NCI-H2081 (cell line): ENCODE measurements at regions not wholly inside any gene's neighbourhood (a gene's known extent, or its start where the extent isn't known, plus 50 kb on each side); places are given as distances from the start of the nearest gene placed in this dataset.

Source experiments
- DNase-seq, 2 experiments: peaks; one replicate each; lab custom pipeline; 2025; lab: John Stamatoyannopoulos, UW

DNA sequence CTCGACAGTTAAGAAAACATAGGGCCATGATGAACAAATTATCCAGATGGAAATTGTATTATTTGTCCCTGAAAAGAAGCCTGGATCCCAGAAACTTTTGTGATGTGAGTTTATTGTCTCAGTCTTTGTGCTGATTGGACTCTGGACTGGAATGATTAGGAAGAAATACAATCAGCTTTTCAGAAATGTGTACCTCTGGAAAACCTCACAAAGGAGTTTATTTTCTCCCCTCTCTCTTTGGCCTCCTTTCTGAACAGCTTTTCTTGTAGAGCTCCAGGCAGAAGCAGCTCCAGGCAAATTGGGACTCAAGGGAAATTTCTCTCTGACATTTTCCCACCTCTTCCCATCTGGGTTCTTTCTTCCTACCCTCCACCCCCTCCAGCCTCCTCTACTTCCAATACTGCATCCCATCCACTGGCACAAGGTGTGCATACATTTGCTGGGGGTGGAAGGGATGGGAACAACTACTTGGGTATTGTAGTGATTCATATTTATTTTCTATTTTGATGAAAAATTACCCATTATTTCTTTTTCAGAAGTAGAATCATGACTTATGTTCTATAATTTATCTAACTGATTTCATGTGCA lies 119.7 kb downstream of the CD47 start:
- DNase-seq = no peak

DNA sequence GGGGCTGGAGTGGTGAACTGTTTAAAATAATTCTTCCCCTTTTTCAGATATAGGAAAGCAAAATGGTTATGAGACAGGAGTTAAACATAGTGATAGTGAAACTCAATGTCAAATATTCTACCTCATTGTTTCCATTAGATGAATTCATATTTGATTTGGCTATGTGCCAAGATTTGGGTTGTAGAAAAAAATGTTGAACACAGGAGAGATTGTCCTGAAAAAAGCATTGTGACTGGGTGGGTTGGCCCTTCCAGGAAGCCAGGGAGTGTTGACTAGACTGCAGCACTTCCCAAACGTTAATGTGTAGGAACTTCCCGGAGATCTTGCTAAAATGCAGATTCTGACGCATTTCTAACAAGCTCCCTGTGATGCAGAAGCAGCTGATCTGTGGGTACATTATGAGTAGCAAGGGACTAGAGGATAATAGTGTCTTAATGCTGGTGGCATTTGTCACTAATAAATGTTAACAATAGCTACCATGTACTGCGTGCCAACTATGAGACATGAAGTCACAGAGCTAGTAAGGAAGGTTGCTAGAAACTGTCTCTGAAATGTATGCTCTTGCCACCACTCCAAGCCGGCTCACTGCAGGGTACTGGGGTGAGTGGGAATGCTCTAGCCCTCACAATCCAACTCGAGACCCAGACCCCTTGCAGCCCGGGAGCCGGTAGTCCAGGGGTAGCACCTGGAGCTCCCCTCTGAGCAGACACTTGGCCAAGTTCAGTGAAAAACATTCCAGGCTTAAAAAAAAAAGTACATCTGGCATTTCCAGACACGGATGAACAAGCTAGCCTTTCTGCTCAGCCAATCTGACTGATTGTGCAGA lies 120.6 kb downstream of the CD47 start:
- DNase-seq = peak; percentile 13 to 23

DNA sequence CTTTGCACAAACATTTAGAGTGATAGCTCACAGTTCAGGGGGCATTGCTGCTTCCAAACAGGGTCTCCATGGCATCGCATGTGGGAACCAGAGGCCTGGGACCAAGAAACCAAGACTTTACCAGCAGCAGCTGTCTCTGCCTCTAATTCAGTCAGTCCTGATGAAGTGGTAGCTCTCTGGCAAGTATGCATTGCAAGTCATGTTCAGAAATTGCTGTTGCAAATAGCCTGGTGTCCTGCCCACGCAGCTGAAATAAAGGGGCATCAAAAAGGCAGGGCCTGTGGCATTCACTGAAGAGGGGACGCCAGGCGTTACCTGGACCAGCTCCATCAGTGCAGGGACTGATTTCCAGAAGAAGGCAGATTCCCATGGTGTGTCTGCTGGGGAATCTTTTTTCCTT lies 121.3 kb downstream of the CD47 start:
- no peak for DNase-seq

DNA sequence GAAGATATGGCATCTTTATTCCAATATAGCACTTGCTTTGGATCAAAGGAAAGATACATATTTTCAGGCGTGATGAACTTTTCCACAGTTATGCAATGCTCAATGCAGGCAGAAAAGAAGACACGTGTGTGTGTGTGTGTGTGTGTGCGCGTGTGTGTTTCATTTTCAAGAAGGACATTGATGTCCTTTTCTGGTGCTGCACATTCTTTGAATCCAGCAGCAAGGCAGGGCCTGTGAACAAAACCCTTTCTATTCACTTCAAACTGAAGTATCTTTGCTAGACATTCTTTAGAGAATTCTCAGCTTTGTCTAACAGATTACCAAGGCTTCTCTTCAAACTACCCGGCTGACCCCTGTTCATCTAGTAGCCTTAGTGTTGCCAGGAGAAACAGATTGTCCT lies 124.6 kb downstream of the CD47 start:
- DNase-seq = no peak

DNA sequence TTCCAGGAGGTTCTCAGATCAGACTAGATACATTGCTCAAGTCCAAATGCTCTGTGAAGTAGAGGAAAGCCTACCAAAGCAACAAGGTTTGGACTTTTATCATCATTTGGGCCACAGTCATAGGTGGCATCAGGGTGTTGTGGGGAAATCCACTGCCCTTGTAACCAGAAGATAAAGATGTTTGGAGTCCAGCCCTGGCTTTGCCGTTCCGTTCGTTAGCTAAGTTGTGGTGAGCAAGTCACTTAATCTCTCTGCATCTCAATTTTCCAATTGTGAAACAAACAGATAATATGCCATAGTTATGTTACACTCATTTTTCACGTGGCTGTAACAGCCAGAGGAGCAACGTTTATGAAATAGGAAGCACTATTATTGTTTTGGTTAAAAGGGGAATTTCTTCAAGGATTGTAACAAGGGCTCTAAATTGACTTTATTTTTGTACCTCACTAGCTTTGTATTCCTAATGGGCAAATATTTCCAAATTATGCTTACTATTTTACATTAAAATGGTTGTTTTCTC lies 125.6 kb downstream of the CD47 start:
- DNase-seq = no peak

DNA sequence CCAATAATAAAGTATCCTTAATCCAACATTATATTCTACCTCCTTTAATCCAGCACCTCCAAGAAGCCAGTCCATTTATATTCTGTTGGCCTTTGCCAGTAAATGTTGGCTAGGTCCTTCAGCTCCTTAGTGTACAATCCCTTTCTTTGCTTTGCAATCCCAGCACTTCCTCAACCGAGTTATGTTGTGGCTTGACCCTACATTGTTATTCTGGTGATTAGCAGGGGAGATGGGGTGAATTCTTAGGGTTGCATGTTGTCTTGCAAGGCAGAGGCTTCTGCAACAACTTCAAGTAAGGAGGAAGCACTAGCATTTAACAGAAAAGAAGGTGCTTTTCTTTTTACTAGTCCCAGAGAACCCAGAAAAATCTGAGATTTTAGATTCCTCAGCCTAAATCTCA lies 127.2 kb downstream of the CD47 start:
- DNase-seq = no peak

DNA sequence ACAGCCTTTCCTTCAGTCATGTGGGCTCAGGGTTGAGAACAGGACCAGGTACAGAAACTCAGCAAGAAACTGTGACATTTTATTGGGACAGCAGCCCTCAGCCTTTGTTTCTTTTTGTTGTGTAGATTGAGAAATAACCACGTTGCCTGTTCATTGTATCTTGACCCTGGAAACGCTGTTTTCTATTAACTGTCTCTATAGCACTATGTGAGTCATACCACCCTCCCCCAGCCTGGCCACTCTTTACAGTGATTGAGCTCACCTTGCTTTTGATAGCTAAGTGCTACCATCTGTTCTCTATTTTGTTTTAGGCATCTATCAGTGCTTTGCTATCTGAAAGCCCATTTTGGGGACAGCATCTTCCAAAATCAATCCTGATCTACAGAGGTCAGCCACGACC lies 127.9 kb downstream of the CD47 start:
- no peak for DNase-seq

DNA sequence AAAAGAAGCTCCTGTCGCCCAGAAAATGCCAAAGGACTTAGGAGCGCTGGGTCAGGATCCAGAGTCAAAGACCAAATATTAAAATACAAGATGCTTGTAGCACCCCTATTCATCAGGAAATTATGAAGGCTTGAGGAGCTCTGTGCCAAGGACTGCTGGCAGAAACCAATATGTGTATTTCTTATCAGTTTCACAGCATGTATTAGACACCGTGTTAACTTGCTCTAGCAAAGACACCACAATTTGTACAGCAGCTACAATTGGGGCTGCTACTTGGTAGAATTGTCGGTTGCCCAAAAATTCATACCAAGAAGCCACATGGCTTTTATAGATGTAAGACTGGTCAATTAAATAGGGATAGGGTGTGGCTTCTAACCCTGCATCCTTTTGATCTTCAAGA lies 128.8 kb downstream of the CD47 start:
- DNase-seq = no peak

DNA sequence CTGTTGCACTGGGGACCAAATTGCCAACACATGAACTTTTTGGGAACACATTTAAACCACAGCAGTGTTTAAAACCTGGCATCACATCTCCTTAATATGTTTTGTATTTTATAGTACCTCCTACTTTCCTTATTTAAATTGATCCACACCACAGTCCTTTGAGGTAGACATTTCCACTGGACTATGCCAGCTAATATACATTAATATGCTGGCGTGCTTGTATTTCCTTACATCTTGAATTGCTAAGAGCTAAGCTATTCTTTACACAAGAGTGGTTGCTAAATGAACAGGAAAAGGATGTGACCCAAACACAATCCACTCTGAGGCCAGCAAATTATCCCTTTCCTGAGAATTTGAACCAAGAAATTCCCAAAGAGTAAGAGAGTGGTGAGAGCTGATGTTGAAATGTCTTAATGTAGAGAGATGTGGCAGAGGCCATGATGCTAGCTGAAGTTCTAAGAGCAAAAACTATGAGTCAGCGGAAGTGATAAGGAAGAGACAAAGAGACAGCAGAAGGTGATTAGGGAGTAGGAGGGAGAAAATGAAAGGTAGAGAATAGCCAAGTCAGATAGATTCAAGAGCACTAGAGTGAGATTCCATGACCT lies 131.2 kb downstream of the CD47 start:
- DNase-seq = no peak

DNA sequence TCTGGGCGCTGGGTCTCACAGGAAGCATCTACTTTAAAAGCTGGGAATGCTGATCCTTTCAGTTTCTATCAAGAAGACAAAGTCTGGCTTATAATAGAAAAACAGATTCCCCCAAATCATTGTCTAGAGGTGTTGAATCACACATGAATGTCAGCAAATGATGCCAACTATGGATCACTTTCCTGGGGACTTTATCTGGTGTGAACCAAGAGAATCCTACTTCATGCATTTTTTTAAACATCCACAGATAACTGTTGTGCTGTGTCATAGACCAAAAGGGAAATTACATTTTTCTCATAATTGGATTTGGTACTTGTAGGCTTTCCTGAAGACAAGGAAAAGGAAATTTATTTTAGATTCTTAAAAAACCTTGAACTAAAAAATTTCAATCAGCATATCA lies 132.7 kb downstream of the CD47 start:
- DNase-seq = no peak

DNA sequence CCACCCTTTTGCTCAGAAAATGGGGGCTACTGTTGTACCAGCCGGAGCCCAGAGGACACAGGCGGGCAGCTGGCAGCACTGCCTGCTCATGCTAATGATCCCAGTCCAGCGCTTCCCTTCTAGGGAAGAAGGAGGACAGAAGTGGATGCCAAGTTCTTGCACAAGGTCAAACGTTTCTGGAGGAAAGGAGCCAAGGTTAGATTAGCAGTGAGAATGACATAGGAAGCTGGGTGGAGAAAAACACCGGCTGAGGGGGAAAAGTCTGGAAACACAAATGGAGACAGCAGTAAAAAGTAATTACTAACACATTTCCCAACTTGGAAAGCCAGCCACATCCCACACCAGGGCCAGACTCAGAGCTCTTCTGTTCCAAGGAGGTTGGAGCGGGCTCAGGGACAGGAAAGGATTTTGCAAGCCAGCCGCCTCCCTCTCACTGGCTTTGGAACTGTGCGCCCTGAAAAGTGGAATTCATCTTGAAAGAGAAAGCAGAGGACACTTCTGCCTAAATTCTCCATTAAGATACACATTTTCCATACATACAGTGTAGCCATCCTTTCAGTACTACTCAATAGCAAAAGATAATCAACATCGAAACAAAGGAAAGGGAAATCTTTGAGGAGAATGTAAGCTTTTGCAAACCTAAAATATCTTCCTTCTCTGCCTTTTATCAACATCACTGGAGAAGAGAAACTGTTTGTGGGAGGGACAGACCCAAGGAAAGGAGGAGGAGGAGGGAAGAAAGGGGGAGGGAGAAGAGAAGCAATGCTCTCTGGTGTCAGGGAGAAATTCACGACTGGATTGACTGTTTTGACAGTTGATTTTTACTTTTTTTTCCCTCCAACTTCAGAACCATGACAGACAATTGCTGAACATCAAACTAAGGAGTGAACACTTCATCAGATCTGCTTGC lies 133.6 kb downstream of the CD47 start:
- no peak for DNase-seq

DNA sequence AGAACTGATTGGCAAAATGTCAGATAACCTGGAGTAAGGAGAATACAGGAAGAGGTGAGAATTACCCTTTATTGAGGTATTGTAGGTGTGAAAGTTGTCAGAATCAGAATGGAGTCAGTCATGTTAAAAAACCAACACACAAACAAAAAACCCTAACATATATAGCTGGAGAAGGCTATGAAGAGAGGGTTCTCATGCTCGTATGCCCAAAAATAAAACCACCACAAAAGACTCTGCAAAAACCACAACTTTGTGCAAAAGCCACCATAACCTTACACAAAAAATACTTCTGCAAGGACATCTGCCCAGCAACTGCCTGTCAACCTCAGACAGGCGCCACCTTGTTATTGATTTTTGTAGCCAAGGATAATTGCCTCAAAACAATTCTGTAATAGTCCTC lies 136.0 kb downstream of the CD47 start:
- DNase-seq = no peak

DNA sequence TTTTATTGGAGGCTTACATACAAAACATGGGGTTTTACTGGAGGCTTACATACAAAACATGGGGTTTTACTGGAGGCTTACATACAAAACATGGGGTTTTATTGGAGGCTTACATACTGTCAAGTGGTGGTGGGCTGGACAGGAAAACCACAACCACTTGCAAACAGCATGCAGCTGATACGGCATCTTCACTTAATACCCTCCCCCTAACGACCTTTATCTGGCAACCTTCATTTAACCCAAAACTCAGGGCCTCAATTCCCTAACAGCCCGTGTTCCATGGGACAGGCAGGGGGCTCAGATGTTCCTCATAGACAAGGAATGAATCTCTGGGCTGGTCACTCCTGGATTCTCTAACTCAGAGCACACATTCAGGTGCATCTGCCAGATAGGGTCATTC lies 137.1 kb downstream of the CD47 start:
- no peak for DNase-seq

DNA sequence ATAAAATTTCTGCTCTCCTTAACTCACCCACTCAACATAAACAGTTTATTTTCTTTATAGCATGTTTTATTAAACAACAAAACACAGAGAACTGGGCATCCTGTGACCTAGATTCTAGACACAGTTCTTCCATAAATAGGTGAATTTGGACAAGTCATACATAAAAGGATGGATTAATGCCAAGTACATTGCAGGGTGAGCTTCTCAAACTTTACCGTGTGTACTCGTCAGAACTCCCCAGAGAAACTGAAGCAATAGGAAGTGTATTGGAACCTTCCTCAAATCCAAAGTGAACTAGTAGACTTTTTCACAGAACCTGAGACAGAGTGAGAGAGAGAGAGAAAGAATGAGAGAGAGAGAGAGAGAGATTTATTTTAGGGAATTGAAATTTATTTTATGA lies 139.7 kb downstream of the CD47 start:
- no peak for DNase-seq

DNA sequence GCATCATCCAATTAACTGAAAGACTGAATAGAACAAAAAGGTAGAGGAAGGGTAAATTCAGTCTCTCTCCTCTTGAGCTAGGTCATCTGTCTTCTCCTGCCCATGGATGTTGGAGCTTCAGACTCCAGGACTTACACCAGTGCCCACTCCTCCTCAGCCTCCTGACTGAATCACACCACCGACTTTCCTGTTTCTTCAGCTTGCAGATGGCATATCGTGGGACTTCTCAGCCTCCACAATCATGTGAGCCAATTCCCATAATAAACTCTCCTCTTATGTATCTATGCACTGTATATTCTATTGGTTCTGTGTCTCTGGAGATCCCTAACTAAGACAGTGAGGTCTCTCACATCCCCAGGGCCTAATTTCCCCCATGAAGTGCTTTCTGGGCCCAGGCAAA lies 140.4 kb downstream of the CD47 start:
- no peak for DNase-seq

DNA sequence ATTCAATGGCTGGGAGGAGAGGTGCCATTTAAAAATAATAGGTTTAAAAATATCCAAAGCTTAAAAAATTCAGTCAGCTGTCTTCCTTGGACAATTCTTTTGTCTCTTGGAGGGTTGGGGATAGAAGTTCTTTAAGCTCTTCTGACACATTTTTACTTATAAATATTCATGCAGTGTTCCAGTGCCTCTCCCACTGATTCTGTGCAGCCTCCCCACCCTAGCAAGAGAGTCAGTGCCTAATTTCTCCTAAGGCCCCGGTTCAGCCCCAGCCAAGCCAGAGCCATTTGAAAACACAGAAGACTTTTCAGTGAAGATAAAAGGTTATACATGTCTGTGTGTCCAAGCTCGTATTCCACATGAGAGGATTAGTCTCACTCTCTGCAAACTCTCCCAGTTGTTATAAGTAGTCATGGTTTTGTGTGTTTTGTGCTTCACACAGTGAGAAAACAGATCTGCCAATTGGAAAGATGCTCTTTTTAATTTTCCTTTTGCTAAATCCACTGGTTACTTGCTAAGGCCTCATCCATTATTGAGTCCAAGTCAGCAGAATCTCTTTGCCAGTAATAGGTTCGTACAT lies 141.3 kb downstream of the CD47 start:
- DNase-seq = no peak

DNA sequence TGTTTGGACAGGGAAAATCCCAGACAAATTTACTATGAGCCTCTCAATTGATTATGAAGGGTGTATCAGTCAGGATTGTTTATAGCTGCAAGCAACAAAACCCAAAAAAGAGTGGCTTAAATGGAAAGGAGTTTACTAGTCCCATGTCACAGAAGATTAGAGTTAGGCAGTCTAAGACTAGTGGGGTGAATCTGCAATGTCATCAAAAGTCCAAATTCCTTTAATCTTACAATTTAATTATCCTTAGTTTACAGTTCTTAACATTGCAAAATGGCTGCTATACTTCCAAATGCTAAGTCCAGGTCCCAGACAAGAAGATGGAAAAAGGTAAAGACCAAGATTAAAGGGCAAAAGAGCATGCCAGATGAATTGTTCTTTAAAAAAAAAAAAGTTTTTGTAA lies 143.6 kb downstream of the CD47 start:
- no peak for DNase-seq

DNA sequence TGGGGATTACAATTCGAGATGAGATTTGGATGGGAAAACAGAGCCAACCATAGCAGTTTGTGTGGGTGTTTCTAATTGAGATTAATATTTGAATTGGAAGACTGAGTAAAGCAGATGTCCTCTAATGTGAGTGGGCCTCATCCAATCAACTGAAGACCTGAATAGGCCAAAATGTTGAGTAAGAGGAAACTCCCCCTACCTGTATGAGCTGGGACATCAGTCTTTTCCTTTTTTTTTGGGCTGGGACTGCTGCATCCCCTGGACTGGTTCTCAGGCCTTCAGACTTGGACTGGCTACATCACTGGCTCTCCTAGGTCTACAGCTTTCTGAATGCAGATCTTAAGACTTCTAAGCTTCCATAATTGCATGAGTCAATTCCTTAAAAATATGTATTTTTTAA lies 144.1 kb downstream of the CD47 start:
- no peak for DNase-seq

DNA sequence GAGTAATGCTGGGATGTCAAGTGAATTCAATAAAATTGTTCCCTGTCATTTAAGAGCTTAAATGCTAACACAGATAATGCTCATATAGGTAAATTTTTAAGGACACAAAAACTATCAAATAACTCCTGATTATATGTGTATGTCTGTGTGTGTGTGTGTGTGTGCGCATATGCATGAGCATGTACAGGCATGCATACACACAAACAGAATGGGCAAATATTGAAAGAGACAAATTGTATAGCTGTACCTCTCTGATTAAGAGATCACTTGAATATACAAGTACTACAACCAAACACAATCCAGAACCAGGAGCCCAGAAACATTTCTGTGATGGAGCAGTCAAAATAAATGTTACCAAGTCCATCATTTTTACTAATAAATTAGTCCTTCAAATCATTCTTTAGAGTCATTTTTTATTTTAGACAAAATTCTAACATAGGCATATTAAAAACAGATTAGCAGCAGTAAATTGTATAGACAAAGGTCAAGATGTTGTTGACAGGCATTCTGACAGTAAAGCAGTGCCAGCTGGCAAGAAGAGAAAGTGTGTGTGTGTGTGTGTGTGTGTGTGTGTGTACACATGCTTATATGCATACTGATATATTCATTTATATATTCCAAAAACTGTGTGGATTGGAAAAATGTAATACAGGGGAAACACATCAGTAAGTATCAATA lies 145.3 kb downstream of the CD47 start:
- no peak for DNase-seq

DNA sequence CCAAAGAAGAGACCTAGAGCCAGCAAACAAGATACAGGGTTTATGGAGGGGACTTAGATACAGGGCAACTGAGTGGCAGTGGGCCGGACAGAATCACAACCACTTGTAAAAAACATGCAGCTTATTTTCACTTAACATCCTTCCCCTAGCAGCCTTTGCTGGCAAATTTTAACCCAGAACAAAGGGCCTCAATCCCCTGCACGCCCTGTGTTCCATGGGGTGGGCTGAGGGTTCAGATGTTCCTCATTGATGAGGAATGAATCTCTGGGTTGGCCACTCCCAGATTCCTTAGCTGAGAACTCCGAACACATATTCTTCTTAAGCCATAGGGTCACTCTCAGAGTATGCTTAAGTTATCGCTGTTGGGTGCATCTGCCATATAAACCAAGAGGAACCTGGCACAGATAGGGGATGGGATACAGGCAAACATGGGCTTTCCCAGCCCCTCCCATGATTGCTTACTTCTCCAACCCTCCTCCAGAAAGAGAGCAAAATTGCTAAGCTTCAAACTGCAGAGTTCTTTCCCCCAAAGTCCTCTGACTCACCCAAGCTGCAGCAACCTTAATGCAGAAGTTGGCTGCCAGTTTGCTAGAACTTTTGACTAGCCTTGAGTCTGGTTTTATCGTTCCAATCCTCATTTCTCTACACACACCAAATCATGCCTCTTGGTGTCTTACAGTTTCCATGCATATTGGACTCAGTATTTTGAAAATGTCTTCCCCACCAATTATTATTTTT lies 146.9 kb downstream of the CD47 start:
- no peak for DNase-seq
